ENCODE measurements at regions not wholly inside any gene's neighbourhood (a gene's known extent, or its start where the extent isn't known, plus 50 kb on each side); places are given as distances from the start of the nearest gene placed in this dataset.
"Not testable (repeated sequence)": the region's sequence is repeated elsewhere in the genome, so short reads cannot be mapped to it uniquely, and the experiment has no call there.

GRCh38 chr13:84097148-84097547, 214.9 kb upstream of the SLITRK1 start:
- no peak for TF ChIP-seq CTCF (IDR thresholded peaks at IDR 0.05; ENCODE audit: borderline replicate concordance, control extremely low read depth, extremely low read depth, insufficient read depth, missing control alignments)
- in situ Hi-C loops (cut with MboI; ENCODE audit: low sequenced_read_pairs, unreplicated experiment) = no loop called here

GRCh38 chr13:84096216-84096615, 213.9 kb upstream of the SLITRK1 start:
- in situ Hi-C loops (cut with MboI; ENCODE audit: low sequenced_read_pairs, unreplicated experiment) = no loop called here
- no peak for DNase-seq (ENCODE audit: low spot score)
- TF ChIP-seq CTCF (IDR thresholded peaks at IDR 0.05; ENCODE audit: borderline replicate concordance, control extremely low read depth, extremely low read depth, insufficient read depth, missing control alignments) = no peak

More at GRCh38 chr13:84097148-84097547, 214.9 kb upstream of the SLITRK1 start:
- DNase-seq (ENCODE audit: low spot score) = no peak

- in situ Hi-C loops (cut with MboI; ENCODE audit: low sequenced_read_pairs, unreplicated experiment) = no loop called here
- no peak for TF ChIP-seq CTCF (IDR thresholded peaks at IDR 0.05; ENCODE audit: borderline replicate concordance, control extremely low read depth, extremely low read depth, insufficient read depth, missing control alignments)
- no peak for DNase-seq (ENCODE audit: low spot score)
Measured at GRCh38 chr13:84088996-84089395, 206.7 kb upstream of the SLITRK1 start.

GRCh38 chr13:84086847-84087162, 204.5 kb upstream of the SLITRK1 start:
- no peak for DNase-seq (ENCODE audit: low spot score)
- in situ Hi-C loops (cut with MboI; ENCODE audit: low sequenced_read_pairs, unreplicated experiment) = no loop called here
- no peak for TF ChIP-seq CTCF (IDR thresholded peaks at IDR 0.05; ENCODE audit: borderline replicate concordance, control extremely low read depth, extremely low read depth, insufficient read depth, missing control alignments)

- in situ Hi-C loops (cut with MboI; ENCODE audit: low sequenced_read_pairs, unreplicated experiment) = not testable (repeated sequence)
Measured at GRCh38 chr13:84086098-84086846, 204.0 kb upstream of the SLITRK1 start.

GRCh38 chr13:84082462-84082861, 200.2 kb upstream of the SLITRK1 start:
- in situ Hi-C loops (cut with MboI; ENCODE audit: low sequenced_read_pairs, unreplicated experiment) = no loop called here
- no peak for DNase-seq (ENCODE audit: low spot score)
- no peak for TF ChIP-seq CTCF (IDR thresholded peaks at IDR 0.05; ENCODE audit: borderline replicate concordance, control extremely low read depth, extremely low read depth, insufficient read depth, missing control alignments)

More at GRCh38 chr13:84086098-84086846, 204.0 kb upstream of the SLITRK1 start:
- not testable (repeated sequence) for DNase-seq (ENCODE audit: low spot score)

- no peak for DNase-seq (ENCODE audit: low spot score)
- in situ Hi-C loops (cut with MboI; ENCODE audit: low sequenced_read_pairs, unreplicated experiment) = no loop called here
- no peak for TF ChIP-seq CTCF (IDR thresholded peaks at IDR 0.05; ENCODE audit: borderline replicate concordance, control extremely low read depth, extremely low read depth, insufficient read depth, missing control alignments)
Measured at GRCh38 chr13:84080748-84081530, 198.7 kb upstream of the SLITRK1 start.

Data from GM13976 (cell line).